ENCODE measurements at regions not wholly inside any gene's neighbourhood (a gene's known extent, or its start where the extent isn't known, plus 50 kb on each side); places are given as distances from the start of the nearest gene placed in this dataset.

- POLR2A ChIA-PET, result no interaction called here
- Histone ChIP-seq H3K4me3 (ENCODE audit: control insufficient read depth in 1 of 7, extremely low read depth in 1 of 7, insufficient read depth in 4 of 7, low read depth in 2 of 7, low read length in 6 of 7) (no peak overlapping the region), H3K9me3 (ENCODE audit: control extremely low read depth in 1 of 5, control insufficient read depth in 4 of 5, insufficient read depth in 2 of 5, low read depth in 1 of 5, low read length in 4 of 5) (peaks cover 0 to 7% (median 2%) of the 10 kb centered on the region in 5 experiments), H3K4me1 (ENCODE audit: control extremely low read depth in 1 of 4, control insufficient read depth in 4 of 4, insufficient read depth in 4 of 4, low read length in 3 of 4) (no peaks in the 10 kb centered on the region), H3K36me3 (ENCODE audit: control insufficient read depth in 4 of 4, insufficient read depth in 4 of 4, low read length in 3 of 4) (no peaks in the 10 kb centered on the region), H3K27ac (ENCODE audit: insufficient read depth in 1 of 2, low read depth in 1 of 2, low read length in 2 of 2, poor library complexity in 1 of 2, severe bottlenecking in 2 of 2) (no peak overlapping the region), H3K27me3 (replicated peaks in 2 of 5; ENCODE audit: control insufficient read depth in 4 of 5, insufficient read depth in 5 of 5, low read length in 4 of 5) (no peaks in the 10 kb centered on the region)
- CTCF ChIA-PET, result no interaction called here
- no peak for DNase-seq
Measured at GRCh38 chr13:64371045-64371444, 2859.1 kb downstream of the PCDH9 start.

- ChIA-PET POLR2A (no interaction called here), CTCF (no interaction called here)
- H3K27ac ChIP-seq (ENCODE audit: insufficient read depth in 1 of 2, low read depth in 1 of 2, low read length in 2 of 2, poor library complexity in 1 of 2, severe bottlenecking in 2 of 2), result no peak overlapping the region
- 100% methylated on average over 3 of the region's 5 CpGs for WGBS (ENCODE audit: insufficient coverage)
- H3K4me3 ChIP-seq (ENCODE audit: control insufficient read depth in 1 of 7, extremely low read depth in 1 of 7, insufficient read depth in 4 of 7, low read depth in 2 of 7, low read length in 6 of 7), result no peak overlapping the region
- no peaks in the 10 kb centered on the region for H3K36me3 ChIP-seq (ENCODE audit: control insufficient read depth in 4 of 4, insufficient read depth in 4 of 4, low read length in 3 of 4)
- no peaks in the 10 kb centered on the region for H3K27me3 ChIP-seq (replicated peaks in 2 of 5; ENCODE audit: control insufficient read depth in 4 of 5, insufficient read depth in 5 of 5, low read length in 4 of 5)
- DNase-seq, result no peak
- no peaks in the 10 kb centered on the region for H3K4me1 ChIP-seq (ENCODE audit: control extremely low read depth in 1 of 4, control insufficient read depth in 4 of 4, insufficient read depth in 4 of 4, low read length in 3 of 4)
- H3K9me3 ChIP-seq (ENCODE audit: control extremely low read depth in 1 of 5, control insufficient read depth in 4 of 5, insufficient read depth in 2 of 5, low read depth in 1 of 5, low read length in 4 of 5), result peaks cover 0 to 7% (median 2%) of the 10 kb centered on the region in 5 experiments
Measured at GRCh38 chr13:64369121-64369520, 2861.0 kb downstream of the PCDH9 start.

- Histone ChIP-seq H3K27ac (ENCODE audit: insufficient read depth in 1 of 2, low read depth in 1 of 2, low read length in 2 of 2, poor library complexity in 1 of 2, severe bottlenecking in 2 of 2) (no peak overlapping the region), H3K36me3 (ENCODE audit: control insufficient read depth in 4 of 4, insufficient read depth in 4 of 4, low read length in 3 of 4) (no peaks in the 10 kb centered on the region), H3K4me1 (ENCODE audit: control extremely low read depth in 1 of 4, control insufficient read depth in 4 of 4, insufficient read depth in 4 of 4, low read length in 3 of 4) (no peaks in the 10 kb centered on the region), H3K27me3 (replicated peaks in 2 of 5; ENCODE audit: control insufficient read depth in 4 of 5, insufficient read depth in 5 of 5, low read length in 4 of 5) (no peaks in the 10 kb centered on the region), H3K4me3 (ENCODE audit: control insufficient read depth in 1 of 7, extremely low read depth in 1 of 7, insufficient read depth in 4 of 7, low read depth in 2 of 7, low read length in 6 of 7) (no peak overlapping the region), H3K9me3 (ENCODE audit: control extremely low read depth in 1 of 5, control insufficient read depth in 4 of 5, insufficient read depth in 2 of 5, low read depth in 1 of 5, low read length in 4 of 5) (no peaks in the 10 kb centered on the region)
- no peak for DNase-seq
- 86% methylated on average over 1 of the region's 2 CpGs for WGBS (ENCODE audit: insufficient coverage)
- CTCF ChIA-PET, result no interaction called here
- POLR2A ChIA-PET, result no interaction called here
Measured at GRCh38 chr13:64362564-64362963, 2867.6 kb downstream of the PCDH9 start.

GRCh38 chr13:64347664-64348063 lies 2882.5 kb downstream of the PCDH9 start:
- WGBS (ENCODE audit: insufficient coverage), result no CpG with 5 or more reads among the region's 2 CpGs
- no peak for DNase-seq
- H3K9me3 ChIP-seq (ENCODE audit: control extremely low read depth in 1 of 5, control insufficient read depth in 4 of 5, insufficient read depth in 2 of 5, low read depth in 1 of 5, low read length in 4 of 5), result no peaks in the 10 kb centered on the region
- H3K27ac ChIP-seq (ENCODE audit: insufficient read depth in 1 of 2, low read depth in 1 of 2, low read length in 2 of 2, poor library complexity in 1 of 2, severe bottlenecking in 2 of 2), result no peak overlapping the region
- ChIA-PET CTCF (interaction anchor here (0.6 kb wide), 1 partner anchor 634 kb away, joined by 3 read pairs; no protein-coding TSS in a partner anchor), POLR2A (no interaction called here)
- no peaks in the 10 kb centered on the region for H3K36me3 ChIP-seq (ENCODE audit: control insufficient read depth in 4 of 4, insufficient read depth in 4 of 4, low read length in 3 of 4)
- H3K4me3 ChIP-seq (ENCODE audit: control insufficient read depth in 1 of 7, extremely low read depth in 1 of 7, insufficient read depth in 4 of 7, low read depth in 2 of 7, low read length in 6 of 7), result no peak overlapping the region
- H3K4me1 ChIP-seq (ENCODE audit: control extremely low read depth in 1 of 4, control insufficient read depth in 4 of 4, insufficient read depth in 4 of 4, low read length in 3 of 4), result no peaks in the 10 kb centered on the region
- no peaks in the 10 kb centered on the region for H3K27me3 ChIP-seq (replicated peaks in 2 of 5; ENCODE audit: control insufficient read depth in 4 of 5, insufficient read depth in 5 of 5, low read length in 4 of 5)

GRCh38 chr13:64339373-64340063 lies 2890.6 kb downstream of the PCDH9 start:
- H3K27me3 ChIP-seq (replicated peaks in 2 of 5; ENCODE audit: control insufficient read depth in 4 of 5, insufficient read depth in 5 of 5, low read length in 4 of 5), result no peaks in the 10 kb centered on the region
- H3K4me1 ChIP-seq (ENCODE audit: control extremely low read depth in 1 of 4, control insufficient read depth in 4 of 4, insufficient read depth in 4 of 4, low read length in 3 of 4), result no peaks in the 10 kb centered on the region
- H3K36me3 ChIP-seq (ENCODE audit: control insufficient read depth in 4 of 4, insufficient read depth in 4 of 4, low read length in 3 of 4), result no peaks in the 10 kb centered on the region
- 100% methylated on average over 3 of the region's 8 CpGs for WGBS (ENCODE audit: insufficient coverage)
- H3K4me3 ChIP-seq (ENCODE audit: control insufficient read depth in 1 of 7, extremely low read depth in 1 of 7, insufficient read depth in 4 of 7, low read depth in 2 of 7, low read length in 6 of 7), result no peak overlapping the region
- ChIA-PET CTCF (no interaction called here), POLR2A (no interaction called here)
- H3K9me3 ChIP-seq (ENCODE audit: control extremely low read depth in 1 of 5, control insufficient read depth in 4 of 5, insufficient read depth in 2 of 5, low read depth in 1 of 5, low read length in 4 of 5), result peaks cover 0 to 3% (median 0%) of the 10 kb centered on the region in 5 experiments
- H3K27ac ChIP-seq (ENCODE audit: insufficient read depth in 1 of 2, low read depth in 1 of 2, low read length in 2 of 2, poor library complexity in 1 of 2, severe bottlenecking in 2 of 2), result no peak overlapping the region
- DNase-seq, result no peak

GRCh38 chr13:64338671-64339070 lies 2891.5 kb downstream of the PCDH9 start:
- ChIA-PET POLR2A (no interaction called here), CTCF (no interaction called here)
- no CpG with 5 or more reads among the region's 1 CpG for WGBS (ENCODE audit: insufficient coverage)
- no peak for DNase-seq
- Histone ChIP-seq H3K4me1 (ENCODE audit: control extremely low read depth in 1 of 4, control insufficient read depth in 4 of 4, insufficient read depth in 4 of 4, low read length in 3 of 4) (no peaks in the 10 kb centered on the region), H3K4me3 (ENCODE audit: control insufficient read depth in 1 of 7, extremely low read depth in 1 of 7, insufficient read depth in 4 of 7, low read depth in 2 of 7, low read length in 6 of 7) (no peak overlapping the region), H3K27me3 (replicated peaks in 2 of 5; ENCODE audit: control insufficient read depth in 4 of 5, insufficient read depth in 5 of 5, low read length in 4 of 5) (no peaks in the 10 kb centered on the region), H3K27ac (ENCODE audit: insufficient read depth in 1 of 2, low read depth in 1 of 2, low read length in 2 of 2, poor library complexity in 1 of 2, severe bottlenecking in 2 of 2) (no peak overlapping the region), H3K9me3 (ENCODE audit: control extremely low read depth in 1 of 5, control insufficient read depth in 4 of 5, insufficient read depth in 2 of 5, low read depth in 1 of 5, low read length in 4 of 5) (peaks cover 0 to 9% (median 0%) of the 10 kb centered on the region in 5 experiments), H3K36me3 (ENCODE audit: control insufficient read depth in 4 of 4, insufficient read depth in 4 of 4, low read length in 3 of 4) (no peaks in the 10 kb centered on the region)

- Histone ChIP-seq H3K27me3 (replicated peaks in 2 of 5; ENCODE audit: control insufficient read depth in 4 of 5, insufficient read depth in 5 of 5, low read length in 4 of 5) (no peaks in the 10 kb centered on the region), H3K36me3 (ENCODE audit: control insufficient read depth in 4 of 4, insufficient read depth in 4 of 4, low read length in 3 of 4) (no peaks in the 10 kb centered on the region), H3K4me1 (ENCODE audit: control extremely low read depth in 1 of 4, control insufficient read depth in 4 of 4, insufficient read depth in 4 of 4, low read length in 3 of 4) (no peaks in the 10 kb centered on the region), H3K9me3 (ENCODE audit: control extremely low read depth in 1 of 5, control insufficient read depth in 4 of 5, insufficient read depth in 2 of 5, low read depth in 1 of 5, low read length in 4 of 5) (peaks cover 0 to 7% (median 0%) of the 10 kb centered on the region in 5 experiments), H3K27ac (ENCODE audit: insufficient read depth in 1 of 2, low read depth in 1 of 2, low read length in 2 of 2, poor library complexity in 1 of 2, severe bottlenecking in 2 of 2) (no peak overlapping the region), H3K4me3 (ENCODE audit: control insufficient read depth in 1 of 7, extremely low read depth in 1 of 7, insufficient read depth in 4 of 7, low read depth in 2 of 7, low read length in 6 of 7) (no peak overlapping the region)
- DNase-seq, result no peak
- whole genome bisulfite sequencing (ENCODE audit: insufficient coverage), result 97% methylated on average over 3 of the region's 3 CpGs
- CTCF ChIA-PET, result no interaction called here
- POLR2A ChIA-PET, result no interaction called here
Measured at GRCh38 chr13:64333888-64334287, 2896.2 kb downstream of the PCDH9 start.
